DOHH2 (cell line): ENCODE measurements at regions not wholly inside any gene's neighbourhood (a gene's known extent, or its start where the extent isn't known, plus 50 kb on each side); places are given as distances from the start of the nearest gene placed in this dataset.

Experiments used
- EZH2phosphoT487 ChIP-seq: fragments of 200-600 bp; sonication (generic); IDR thresholded peaks from 2 replicates; pipeline ENCODE4 v1.6.1; 2017; ENCODE audit warnings: borderline replicate concordance, mild to moderate bottlenecking, antibody characterized with exemption, low read length, moderate library complexity, mixed read lengths
- TF ChIP-seq, protein P1 (sequence below): fragments of 200-600 bp; sonication (generic); IDR thresholded peaks from one replicate; pipeline ENCODE4 v1.5.1; 2014; ENCODE audit warnings: antibody characterized with exemption, mild to moderate bottlenecking, low read depth, low read length; ENCODE audit not compliant: poor library complexity, severe bottlenecking

- TF ChIP-seq, protein P1, sequence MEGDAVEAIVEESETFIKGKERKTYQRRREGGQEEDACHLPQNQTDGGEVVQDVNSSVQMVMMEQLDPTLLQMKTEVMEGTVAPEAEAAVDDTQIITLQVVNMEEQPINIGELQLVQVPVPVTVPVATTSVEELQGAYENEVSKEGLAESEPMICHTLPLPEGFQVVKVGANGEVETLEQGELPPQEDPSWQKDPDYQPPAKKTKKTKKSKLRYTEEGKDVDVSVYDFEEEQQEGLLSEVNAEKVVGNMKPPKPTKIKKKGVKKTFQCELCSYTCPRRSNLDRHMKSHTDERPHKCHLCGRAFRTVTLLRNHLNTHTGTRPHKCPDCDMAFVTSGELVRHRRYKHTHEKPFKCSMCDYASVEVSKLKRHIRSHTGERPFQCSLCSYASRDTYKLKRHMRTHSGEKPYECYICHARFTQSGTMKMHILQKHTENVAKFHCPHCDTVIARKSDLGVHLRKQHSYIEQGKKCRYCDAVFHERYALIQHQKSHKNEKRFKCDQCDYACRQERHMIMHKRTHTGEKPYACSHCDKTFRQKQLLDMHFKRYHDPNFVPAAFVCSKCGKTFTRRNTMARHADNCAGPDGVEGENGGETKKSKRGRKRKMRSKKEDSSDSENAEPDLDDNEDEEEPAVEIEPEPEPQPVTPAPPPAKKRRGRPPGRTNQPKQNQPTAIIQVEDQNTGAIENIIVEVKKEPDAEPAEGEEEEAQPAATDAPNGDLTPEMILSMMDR: no peak
- no peak for TF ChIP-seq EZH2phosphoT487
Measured at GRCh38 chr13:29920025-29920643, 69.7 kb upstream of the UBL3 start.
